ENCODE measurements at regions not wholly inside any gene's neighbourhood (a gene's known extent, or its start where the extent isn't known, plus 50 kb on each side); places are given as distances from the start of the nearest gene placed in this dataset.

- TF ChIP-seq CTCF (IDR thresholded peaks at IDR 0.05; ENCODE audit: insufficient read depth, low read length, poor library complexity, severe bottlenecking) (no peak), EZH2phosphoT487 (conservative IDR thresholded peaks at IDR 0.05; ENCODE audit: low read length) (no peak)
Measured at GRCh38 chr14:27078191-27078590, 480.4 kb upstream of the NOVA1 start.

Data from SU-DHL-6 (cell line).